ENCODE measurements at regions not wholly inside any gene's neighbourhood (a gene's known extent, or its start where the extent isn't known, plus 50 kb on each side); places are given as distances from the start of the nearest gene placed in this dataset.
"Not testable (repeated sequence)": the region's sequence is repeated elsewhere in the genome, so short reads cannot be mapped to it uniquely, and the experiment has no call there.

DNA sequence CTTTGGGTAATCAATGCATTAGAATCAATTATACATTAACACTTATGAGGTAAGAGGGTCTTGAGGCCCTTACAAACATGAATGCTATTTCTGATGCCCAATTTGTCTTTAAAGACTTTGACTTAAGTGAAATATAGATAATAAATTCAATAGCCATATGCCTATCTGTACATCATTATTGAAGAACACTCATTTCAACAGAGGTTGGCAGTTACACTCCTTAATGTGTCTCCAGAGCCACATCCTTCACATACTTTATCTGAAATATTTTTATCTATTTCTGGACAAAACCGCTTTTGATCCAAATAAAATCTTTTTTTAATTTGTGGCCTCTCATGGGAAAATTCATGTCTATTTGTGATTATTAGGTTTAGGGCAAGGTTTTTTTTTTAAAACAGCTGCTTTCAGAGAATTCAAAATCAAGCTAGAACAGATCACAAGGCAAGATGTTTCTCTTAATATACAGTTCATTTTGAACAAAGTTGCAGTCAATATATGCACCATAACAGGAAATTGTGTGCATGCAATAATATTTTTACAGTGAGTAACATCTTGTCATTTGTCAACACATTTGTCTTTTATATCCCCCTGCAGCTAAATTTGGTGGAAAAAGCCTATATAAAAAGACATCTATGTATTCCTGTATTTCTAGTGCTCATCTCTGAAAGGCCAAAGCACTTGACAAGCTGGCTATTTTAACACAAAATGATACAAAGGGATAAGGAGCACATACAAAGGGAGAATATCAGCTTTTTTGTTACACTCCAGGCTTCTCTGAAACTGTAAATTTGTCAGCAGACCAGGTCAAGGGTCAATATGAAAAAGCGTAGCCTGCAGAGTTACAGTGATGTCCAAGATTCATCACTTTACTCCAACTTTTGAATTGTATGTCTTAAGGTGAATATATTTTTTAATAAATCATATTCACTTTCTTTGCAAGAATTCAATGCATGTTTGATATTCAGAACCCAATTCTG, 146.2 kb upstream of the DPH6 start:
- DNase-seq (ENCODE audit: low read depth in 3 of 3, low spot score in 2 of 3): no peak

DNA sequence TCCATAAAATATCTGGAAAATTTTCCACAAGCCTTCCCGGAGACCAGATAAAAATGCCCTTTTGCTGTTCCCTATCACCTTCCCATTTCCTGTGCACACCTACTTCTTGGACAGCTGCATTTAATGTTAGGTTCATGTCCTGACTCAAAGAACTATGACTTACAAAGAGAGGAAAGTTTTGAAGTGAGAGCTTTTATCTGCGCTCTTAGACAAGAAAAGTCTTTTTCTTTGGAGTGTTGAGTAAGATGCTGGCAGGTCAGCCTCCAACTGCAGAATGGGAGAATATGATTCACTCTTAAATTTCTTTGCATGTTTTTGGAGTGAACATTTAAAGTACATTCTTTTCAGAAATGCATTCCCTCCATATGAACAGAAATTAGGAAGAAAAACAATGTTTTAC, 147.3 kb upstream of the DPH6 start:
- no peak for DNase-seq (ENCODE audit: low read depth in 3 of 3, low spot score in 2 of 3)

DNA sequence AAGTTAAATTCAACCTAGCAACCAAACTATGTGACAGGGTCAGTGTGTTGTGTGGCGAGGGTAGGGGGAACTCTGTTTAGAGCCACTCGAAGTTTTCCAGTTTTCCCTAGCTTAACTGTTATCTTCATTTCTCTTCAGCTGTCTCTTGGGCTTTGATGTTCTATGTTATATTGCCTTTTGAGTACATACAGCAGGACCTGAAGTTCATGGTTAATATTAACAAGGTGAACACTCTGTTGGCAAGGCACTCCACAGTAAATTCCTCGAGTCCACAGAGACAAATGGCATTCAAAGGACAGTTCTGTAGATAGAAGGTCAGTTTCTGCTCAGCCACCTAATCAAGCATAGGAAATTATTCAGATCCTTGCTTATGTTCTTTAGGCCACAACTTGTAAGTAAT, 147.9 kb upstream of the DPH6 start:
- DNase-seq (ENCODE audit: low read depth in 3 of 3, low spot score in 2 of 3): no peak

DNA sequence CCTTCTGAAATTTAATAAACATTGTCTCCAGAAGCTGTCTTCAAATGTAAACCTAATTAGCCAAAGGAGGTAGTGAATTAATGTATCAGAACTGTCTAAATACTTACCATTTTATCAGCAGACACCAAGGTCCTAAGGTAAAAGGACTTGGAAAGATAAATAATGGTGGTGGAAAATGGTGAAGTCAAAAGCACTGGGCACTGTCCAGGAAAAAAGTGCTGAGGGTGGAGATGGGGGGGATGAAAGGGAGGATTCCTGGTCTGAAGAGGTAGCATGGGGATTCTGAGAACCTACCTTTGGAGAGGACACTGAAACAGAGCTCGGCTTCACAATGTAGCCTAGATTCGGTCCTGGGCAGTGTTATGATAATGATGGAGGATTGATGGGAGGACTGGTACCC, 149.0 kb upstream of the DPH6 start:
- DNase-seq (ENCODE audit: low read depth in 3 of 3, low spot score in 2 of 3): no peak

DNA sequence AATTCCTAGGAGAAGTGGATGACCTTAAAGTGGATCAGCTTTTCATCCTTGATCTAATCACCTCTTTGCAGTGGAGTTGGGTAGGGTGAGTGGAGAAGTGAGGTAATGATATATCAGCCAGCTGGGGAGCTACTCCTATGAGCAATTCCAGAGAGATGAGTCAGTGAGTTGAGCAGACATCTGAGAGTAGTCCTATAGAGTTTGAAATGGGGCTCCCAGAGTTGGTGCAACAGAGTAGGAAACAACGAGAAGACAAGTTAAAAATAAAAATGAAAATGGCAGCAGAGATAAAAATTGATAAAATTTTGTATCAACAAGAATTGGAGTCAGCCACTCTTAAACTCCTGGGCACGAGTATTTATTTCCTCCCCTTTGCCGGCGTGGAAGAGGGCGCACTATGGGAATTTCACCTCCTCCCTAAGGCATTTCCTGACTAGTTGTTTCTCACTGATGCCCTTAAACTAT, 150.8 kb upstream of the DPH6 start:
- no peak for DNase-seq (ENCODE audit: low read depth in 3 of 3, low spot score in 2 of 3)

DNA sequence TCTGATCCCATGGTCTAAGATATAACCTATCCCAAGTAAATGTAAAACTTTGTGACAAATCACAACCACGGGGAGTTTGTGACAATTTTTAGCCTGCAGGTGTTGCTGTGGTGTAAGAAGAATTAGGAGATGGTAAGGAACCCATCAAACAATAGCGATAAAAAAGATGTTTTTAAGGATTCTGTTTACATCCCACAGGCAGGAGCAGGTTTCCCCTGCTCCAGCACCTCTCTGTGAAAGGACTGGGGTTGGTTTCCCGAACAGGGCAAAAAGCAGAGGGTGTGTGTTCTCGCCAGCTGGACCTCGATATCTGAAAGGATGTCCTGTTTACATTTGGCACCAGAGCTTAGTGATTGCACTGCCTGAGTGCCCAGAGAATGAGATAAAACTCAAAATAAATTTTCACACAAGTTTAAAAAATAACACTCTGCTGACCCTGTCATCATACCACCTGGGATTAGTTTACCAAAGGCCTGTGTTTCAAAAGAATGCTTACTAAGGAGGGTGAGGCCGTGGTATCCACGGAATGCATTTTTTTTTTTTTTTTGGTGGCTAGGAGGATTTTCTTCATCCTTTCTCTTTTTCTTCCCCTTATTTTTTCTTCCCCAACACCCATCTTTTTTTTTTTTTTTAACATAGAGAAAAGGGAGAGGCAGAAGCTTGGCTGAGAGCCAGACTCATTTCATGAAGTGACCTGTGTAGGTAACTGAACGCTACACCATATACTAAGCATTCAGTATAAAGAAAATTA, 151.8 kb upstream of the DPH6 start:
- DNase-seq (ENCODE audit: low read depth in 3 of 3, low spot score in 2 of 3): no peak

DNA sequence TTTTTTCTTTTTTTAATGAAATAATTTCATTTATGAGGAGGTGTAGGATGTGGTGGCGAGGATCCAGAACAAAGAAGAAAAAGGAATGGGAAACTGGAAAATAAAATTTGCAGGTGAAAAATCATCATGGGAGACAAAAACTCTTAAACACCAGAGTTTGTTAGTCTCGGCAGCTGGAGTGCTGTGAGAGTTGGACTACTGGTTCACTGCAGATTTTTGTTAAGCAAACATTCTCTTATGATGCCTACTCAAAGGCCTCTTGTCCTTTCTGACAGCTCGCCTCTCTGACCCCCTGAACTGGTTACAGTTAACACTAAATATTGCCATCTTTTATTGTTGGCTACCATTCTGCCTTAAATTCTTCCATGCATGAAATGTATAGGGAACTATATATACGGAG, 152.4 kb upstream of the DPH6 start:
- no peak for DNase-seq (ENCODE audit: low read depth in 3 of 3, low spot score in 2 of 3)

DNA sequence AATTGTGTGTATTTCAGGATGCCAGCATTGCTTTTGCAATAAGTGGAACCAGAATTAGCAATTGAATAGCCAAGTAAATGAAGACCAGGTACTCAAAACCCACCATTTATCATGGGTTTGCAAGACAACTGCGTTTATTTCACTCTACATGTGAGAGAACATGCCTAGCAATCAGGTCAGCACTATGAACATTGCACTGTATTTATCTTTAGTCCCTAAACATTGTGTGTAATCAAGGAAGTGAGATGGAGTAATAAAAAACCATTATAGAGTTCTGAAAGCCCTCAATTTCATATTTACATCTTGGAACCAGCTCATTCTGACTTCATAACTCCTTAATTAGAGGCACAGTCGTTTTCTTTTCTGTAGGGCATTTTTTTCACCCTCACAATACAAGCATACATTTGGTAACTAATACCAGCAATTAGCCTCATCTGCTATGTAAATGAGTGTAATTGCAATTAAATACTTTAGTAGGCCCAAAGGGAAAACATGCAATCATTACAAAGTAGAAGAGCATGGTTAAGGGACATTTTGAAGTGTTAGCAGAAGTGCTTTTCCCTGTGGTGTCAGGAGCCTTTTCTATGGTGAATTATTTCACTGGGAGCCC, 153.1 kb upstream of the DPH6 start:
- DNase-seq (ENCODE audit: low read depth in 3 of 3, low spot score in 2 of 3): no peak

DNA sequence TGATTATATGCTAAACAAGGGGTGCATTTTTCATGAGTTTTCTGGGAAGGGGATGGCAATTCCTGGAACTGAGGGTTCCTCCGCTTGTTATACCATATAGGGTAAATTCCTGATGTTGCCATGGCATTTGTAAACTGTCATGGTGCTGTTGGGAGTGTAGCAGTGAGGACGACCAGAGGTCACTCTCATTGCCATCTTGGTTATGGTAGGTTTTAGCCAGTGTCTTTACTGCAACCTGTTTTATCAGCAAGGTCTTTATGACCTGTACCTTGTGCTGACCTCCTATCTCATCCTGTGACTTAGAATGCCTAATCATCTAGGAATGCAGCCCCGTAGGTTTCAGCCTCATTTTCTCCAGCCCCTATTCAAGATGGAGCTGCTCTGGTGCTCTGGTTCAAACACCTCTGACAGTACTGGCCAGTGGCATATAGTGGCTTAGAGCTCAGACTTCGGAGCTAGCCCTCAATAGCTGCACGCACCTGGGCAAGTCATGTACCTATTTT, 154.2 kb upstream of the DPH6 start:
- not testable (repeated sequence) for DNase-seq (ENCODE audit: low read depth in 3 of 3, low spot score in 2 of 3)

DNA sequence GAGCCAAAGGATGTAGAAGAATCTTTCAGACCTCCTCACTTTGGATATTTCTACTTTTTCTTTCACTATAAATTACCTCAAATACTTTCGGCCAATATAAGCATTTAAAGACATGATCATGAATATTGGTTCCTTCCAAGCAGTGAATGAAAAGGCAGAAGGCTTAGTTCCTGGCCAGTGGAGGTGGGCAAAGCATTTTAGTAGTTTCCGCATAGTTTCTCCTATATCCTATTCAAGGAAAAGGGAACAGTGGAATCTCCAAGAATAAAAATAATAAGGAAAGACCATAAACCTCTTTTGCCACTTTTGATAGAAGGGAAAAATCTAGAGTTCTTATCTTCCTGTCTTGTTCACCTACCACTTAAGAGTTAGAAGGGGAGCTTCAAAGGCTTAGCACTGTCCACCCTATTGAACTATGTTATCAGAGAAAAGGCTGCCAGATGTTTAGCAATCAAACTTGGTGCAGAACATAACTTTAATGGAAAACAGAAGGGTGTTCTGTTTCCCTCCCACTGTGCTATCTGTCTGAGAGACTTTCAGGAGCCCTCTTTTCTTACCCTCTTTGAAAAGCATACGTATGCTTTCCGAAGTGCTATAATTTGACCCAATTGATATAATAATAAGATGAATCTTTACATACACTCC, 155.6 kb upstream of the DPH6 start:
- DNase-seq (ENCODE audit: low read depth in 3 of 3, low spot score in 2 of 3): no peak

DNA sequence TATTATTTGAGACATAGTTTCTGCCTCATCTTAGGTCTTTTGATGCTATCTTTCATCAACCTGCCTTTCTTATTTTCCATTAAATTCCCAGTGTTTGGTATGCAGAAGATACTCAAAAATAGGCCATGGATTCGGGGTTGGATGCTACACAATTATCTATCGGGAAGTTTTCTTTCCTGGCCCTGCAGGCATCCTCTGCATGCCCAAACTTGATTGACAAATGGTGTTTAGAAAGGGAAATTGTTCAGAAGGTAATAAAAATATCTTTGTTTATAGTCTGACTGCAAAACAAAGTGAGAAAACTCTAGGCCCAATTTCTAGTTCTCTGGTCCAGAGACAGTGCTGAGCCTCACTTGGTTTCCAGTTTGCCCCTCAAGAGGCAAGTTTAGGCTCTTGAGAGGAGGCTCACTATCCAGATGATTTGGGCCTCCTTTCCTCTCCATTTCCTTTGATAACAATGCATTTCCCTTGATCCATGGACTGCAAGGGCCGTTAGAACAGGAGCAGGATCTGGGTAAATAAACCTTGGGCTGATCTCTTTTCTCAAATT, 157.1 kb upstream of the DPH6 start:
- DNase-seq (ENCODE audit: low read depth in 3 of 3, low spot score in 2 of 3): no peak

DNA sequence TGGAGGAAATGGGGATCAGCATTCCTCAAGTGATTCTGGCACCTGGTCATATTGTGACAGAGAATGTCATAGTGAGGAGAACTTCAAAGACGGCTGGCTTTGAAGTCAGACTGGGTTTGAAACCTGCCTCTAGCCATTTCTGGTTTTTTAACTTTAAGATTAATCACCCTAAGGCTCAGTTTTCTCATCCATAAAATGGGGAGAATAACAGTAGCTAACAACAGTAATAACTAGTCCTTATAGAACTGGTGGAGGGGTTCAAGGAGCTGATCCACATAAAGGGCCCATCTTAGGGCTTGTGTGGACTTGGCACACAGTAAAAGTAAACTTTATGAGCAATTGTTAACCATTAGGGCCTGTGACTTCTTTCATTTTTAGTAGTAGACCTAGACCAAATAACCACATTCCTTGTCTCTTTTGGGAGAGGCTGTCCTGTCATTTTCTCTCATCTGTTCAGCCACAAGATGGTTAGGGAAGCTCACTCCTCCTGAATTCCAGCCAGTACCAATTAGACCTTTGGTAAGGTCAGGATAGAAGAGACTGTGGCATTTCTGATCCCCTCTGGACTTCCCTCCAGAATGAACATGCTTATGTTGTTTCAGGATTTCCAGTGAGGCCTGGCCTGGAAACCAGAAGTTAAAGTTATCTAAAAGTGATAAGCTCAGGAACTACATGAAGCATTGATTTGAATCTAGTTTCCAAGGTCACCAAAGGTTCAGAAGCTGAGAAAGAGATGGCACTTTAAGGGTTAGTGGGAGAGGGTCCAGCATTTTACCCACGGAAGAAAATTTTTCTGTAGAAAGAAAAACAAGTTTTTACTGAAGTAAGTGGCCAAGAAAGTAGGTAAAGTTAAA, 159.3 kb upstream of the DPH6 start:
- DNase-seq (ENCODE audit: low read depth in 3 of 3, low spot score in 2 of 3): no peak

DNA sequence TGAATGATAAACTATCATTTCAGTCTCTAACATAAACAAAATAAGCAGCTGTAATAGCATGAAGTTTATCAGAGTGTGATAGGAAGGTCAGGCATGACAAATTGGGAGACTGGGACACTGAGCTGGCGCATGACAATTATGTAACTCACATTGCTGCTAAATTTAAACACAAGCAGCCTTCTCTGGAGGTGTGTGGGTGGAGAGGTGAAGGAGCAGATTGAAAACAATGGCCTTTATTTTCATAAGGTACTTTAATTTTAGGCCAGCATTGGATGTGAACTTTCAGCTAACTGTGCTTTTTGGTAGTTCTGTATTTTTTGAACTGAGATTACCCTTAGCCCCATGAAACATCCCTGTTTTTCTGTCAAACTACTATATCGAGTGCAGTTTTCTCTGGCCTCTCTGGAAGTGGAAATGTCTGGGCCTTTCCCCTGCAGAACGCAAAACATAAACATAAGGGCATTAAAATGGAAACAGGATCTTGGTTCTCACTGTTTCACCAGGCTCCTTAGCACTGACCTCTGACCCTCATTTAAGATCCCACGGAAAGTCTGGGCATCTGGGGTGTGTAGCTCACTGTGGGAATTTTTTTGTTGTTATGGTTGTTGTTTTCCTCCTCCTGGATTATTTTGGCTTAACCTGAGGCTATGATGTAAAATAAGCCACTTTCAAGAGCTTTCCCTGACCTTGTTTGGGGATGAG, 160.1 kb upstream of the DPH6 start:
- no peak for DNase-seq (ENCODE audit: low read depth in 3 of 3, low spot score in 2 of 3)

DNA sequence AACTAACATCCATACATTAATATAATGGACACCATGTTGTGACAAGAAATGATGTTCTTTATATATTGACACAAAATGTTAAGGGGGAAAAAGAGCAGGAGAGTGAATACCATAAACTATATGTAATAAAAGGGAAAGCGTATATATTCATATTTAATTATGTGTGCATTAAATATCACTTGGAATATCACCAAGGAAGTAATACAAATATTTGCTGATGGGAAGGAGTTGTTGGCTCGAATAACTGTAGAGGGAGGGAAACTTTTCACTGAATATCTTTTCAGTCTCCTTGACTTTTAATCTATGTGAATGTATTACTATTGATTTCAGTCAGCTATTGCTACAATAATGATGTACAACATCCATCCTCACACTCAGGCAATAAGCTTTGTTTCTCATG, 167.0 kb upstream of the DPH6 start:
- no peak for DNase-seq (ENCODE audit: low read depth in 3 of 3, low spot score in 2 of 3)

DNA sequence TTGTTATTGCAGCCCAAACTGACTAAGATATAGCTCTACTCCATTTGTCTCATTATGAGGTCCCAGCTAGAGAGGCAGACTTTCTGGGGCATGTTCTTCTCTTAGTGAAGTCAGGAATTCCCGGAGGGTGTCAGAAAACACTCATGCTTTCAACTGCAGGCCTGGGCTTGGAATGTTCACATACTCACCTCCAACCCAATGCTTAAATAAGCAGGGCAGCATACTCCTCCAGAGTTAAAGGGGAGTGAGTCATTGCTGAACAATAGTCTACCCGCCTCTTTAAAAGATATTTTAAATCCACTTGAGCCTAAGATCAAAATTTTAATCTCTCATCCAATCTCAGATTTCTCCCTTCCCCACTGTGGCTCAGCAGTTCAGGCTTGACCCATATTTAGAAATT, 167.8 kb upstream of the DPH6 start:
- no peak for DNase-seq (ENCODE audit: low read depth in 3 of 3, low spot score in 2 of 3)

DNA sequence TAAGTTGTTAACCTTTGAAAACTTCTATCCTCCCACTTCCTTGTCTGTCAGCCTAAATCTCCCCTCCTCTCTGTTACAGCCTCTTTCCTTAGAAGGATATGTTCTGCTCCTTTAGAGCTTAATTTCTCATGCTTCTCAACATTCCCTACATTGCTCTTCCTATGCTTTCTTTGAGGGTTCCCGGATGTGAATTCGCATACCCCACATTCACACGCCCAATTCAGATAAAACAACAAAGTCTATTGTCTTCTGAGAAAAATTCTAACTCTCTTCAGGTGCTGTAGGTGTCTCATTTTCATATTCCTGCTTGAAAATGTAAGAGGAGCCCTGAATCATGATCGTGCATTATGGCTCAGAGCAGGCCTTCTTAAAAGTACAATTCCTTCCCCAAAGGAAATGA, 171.8 kb upstream of the DPH6 start:
- DNase-seq (ENCODE audit: low read depth in 3 of 3, low spot score in 2 of 3): no peak

DNA sequence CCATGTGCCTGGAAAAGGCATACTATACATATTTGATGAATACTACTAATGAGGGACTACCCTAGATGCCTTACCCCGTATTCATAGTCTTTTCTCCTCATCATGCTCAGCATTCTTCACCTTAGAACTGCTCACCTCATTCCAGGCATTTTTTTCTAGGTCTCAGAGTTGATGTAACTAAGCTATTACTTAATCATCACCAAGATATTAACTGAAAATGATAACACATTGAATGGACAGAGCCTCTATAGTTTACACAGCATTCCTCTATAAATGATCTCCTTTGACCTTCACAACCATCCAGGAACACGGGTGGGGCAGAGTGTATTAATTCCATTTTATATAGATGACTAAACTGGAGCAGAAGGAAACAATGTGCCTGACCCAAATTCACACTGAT, 174.1 kb upstream of the DPH6 start:
- DNase-seq (ENCODE audit: low read depth in 3 of 3, low spot score in 2 of 3): no peak

DNA sequence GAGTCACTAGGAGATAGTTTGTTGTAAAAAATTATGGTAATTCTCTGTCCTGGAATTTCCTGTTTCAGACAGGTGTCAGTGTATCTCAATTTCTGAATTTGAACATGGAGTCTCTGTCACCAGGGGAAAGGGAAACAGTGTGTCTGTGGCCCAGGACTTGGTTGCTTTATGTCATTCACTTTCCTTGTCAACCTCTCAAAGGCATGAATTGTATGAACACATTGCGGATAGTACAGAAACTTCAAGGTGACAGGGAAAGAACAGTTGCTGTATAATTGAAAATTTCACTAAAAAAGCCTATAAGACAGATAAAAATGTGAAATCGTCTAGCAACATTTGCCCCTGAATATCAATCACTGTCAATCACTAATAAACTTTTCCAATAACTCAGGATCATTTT, 175.0 kb upstream of the DPH6 start:
- DNase-seq (ENCODE audit: low read depth in 3 of 3, low spot score in 2 of 3): no peak

DNA sequence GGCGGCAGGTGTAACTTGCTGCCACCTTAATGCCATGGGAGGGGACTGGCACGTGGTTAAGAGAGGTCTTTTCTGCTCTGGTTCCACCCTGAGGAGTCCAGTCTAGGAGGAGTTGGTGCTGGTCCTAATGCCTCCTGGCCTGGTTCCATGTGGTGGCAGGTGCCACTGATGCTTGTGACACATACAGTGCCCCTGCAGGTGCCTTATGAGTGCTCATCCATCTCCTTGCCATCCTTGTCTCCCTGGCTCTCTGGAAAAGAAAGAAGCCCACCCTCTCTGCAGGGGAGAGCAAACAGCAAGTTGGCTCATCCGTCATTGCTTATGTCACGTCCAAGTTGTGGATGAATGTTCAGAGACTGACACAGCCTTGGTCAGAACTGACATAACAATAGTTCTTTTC, 175.8 kb upstream of the DPH6 start:
- no peak for DNase-seq (ENCODE audit: low read depth in 3 of 3, low spot score in 2 of 3)
